H9 (cell line): ENCODE measurements at regions not wholly inside any gene's neighbourhood (a gene's known extent, or its start where the extent isn't known, plus 50 kb on each side); places are given as distances from the start of the nearest gene placed in this dataset.

Experiments
- DNase-seq: peaks from one replicate; pipeline ENCODE4 v3.0.0-alpha.2; 2017
- H2AFZ ChIP-seq: one replicate; pipeline ENCODE4 v1.6.1; 2013; ENCODE audit warnings: mild to moderate bottlenecking, low read length, control low read depth, moderate library complexity
- H2AK5ac ChIP-seq: 2 replicates; pipeline ENCODE4 v1.6.1; 2013; ENCODE audit warnings: low read length, control low read depth, mixed read lengths; ENCODE audit not compliant: insufficient read length
- H2BK120ac ChIP-seq: one replicate; pipeline ENCODE4 v1.6.1; 2013; ENCODE audit warnings: low read depth, mild to moderate bottlenecking, low read length, control low read depth, inconsistent platforms; ENCODE audit not compliant: poor library complexity, severe bottlenecking
- H2BK12ac ChIP-seq: 2 replicates; pipeline ENCODE4 v1.6.1; 2013; ENCODE audit warnings: low read length, control low read depth, mixed read lengths, low read depth; ENCODE audit not compliant: insufficient read length
- H2BK15ac ChIP-seq: 2 replicates; pipeline ENCODE4 v1.6.1; 2013; ENCODE audit warnings: low read depth, low read length, control low read depth
- H2BK20ac ChIP-seq: one replicate; pipeline ENCODE4 v1.6.1; 2013; ENCODE audit warnings: low read depth, mild to moderate bottlenecking, low read length, control low read depth, inconsistent platforms; ENCODE audit not compliant: poor library complexity, severe bottlenecking
- H2BK5ac ChIP-seq: 2 replicates; pipeline ENCODE4 v1.6.1; 2013; ENCODE audit warnings: low read length, control low read depth, mixed read lengths; ENCODE audit not compliant: insufficient read length
- H3K14ac ChIP-seq: 2 replicates; pipeline ENCODE4 v1.6.1; 2013; ENCODE audit warnings: low read length, control low read depth; ENCODE audit not compliant: insufficient read depth
- H3K18ac ChIP-seq: 2 replicates; pipeline ENCODE4 v1.6.1; 2013; ENCODE audit warnings: low read depth, mild to moderate bottlenecking, mixed read lengths, low read length, control low read depth; ENCODE audit not compliant: insufficient read length
- H3K23ac ChIP-seq: 2 replicates; pipeline ENCODE4 v1.6.1; 2013; ENCODE audit warnings: low read length, control low read depth, mixed read lengths, low read depth; ENCODE audit not compliant: insufficient read length
- H3K23me2 ChIP-seq: 2 replicates; pipeline ENCODE4 v1.6.1; 2013; ENCODE audit warnings: low read depth, mild to moderate bottlenecking, mixed read lengths, low read length, control low read depth; ENCODE audit not compliant: insufficient read length, poor library complexity, severe bottlenecking
- H3K27ac ChIP-seq: 2 replicates; pipeline ENCODE4 v1.5.1; 2013; ENCODE audit warnings: low read length, control low read depth, mixed read lengths, low read depth; ENCODE audit not compliant: insufficient read length
- H3K27me3 ChIP-seq: 2 replicates; pipeline ENCODE4 v1.6.1; 2013; ENCODE audit warnings: low read length, control low read depth, inconsistent platforms; ENCODE audit not compliant: insufficient read depth
- H3K4ac ChIP-seq: 2 replicates; pipeline ENCODE4 v1.6.1; 2013; ENCODE audit warnings: low read depth, mild to moderate bottlenecking, control low read depth, inconsistent platforms, low read length, moderate library complexity
- H3K4me1 ChIP-seq: 2 replicates; pipeline ENCODE4 v1.6.1; 2013; ENCODE audit warnings: low read length, control low read depth, inconsistent platforms; ENCODE audit not compliant: insufficient read depth
- H3K4me2 ChIP-seq: 2 replicates; pipeline ENCODE4 v1.6.1; 2013; ENCODE audit warnings: low read length, control low read depth, mixed read lengths; ENCODE audit not compliant: insufficient read length, insufficient read depth
- H3K56ac ChIP-seq: 2 replicates; pipeline ENCODE4 v1.6.1; 2013; ENCODE audit warnings: low read depth, mild to moderate bottlenecking, mixed read lengths, low read length, control low read depth; ENCODE audit not compliant: insufficient read length
- H3K79me1 ChIP-seq: 2 replicates; pipeline ENCODE4 v1.6.1; 2013; ENCODE audit warnings: low read depth, mild to moderate bottlenecking, moderate library complexity, low read length, control low read depth, inconsistent platforms; ENCODE audit not compliant: insufficient read depth, poor library complexity, severe bottlenecking
- H3K79me2 ChIP-seq: 2 replicates; pipeline ENCODE4 v1.6.1; 2013; ENCODE audit warnings: low read length, control low read depth, inconsistent platforms; ENCODE audit not compliant: insufficient read depth
- H3K9ac ChIP-seq: 2 replicates; pipeline ENCODE4 v1.6.1; 2013; ENCODE audit warnings: low read length, control low read depth, mixed read lengths; ENCODE audit not compliant: insufficient read length; ENCODE audit errors: extremely low read depth
- H3K9me3 ChIP-seq: one replicate; pipeline ENCODE4 v1.6.1; 2013; ENCODE audit warnings: low read depth, low read length, inconsistent platforms; ENCODE audit not compliant: control insufficient read depth
- H3T11ph ChIP-seq: one replicate; pipeline ENCODE4 v1.6.1; 2013; ENCODE audit warnings: mild to moderate bottlenecking, low read length, control low read depth, inconsistent platforms
- H4K20me1 ChIP-seq: one replicate; pipeline ENCODE4 v1.6.1; 2013; ENCODE audit not compliant: control insufficient read depth, insufficient read length, insufficient read depth
- H4K5ac ChIP-seq: 2 replicates; pipeline ENCODE4 v1.6.1; 2013; ENCODE audit warnings: low read depth, mild to moderate bottlenecking, mixed read lengths, low read length, control low read depth; ENCODE audit not compliant: insufficient read length
- H4K8ac ChIP-seq: replicated peaks from 2 replicates; pipeline ENCODE4 v1.6.1; 2013; ENCODE audit warnings: low read length, control low read depth, mixed read lengths, low read depth; ENCODE audit not compliant: insufficient read length
- H4K91ac ChIP-seq: 2 replicates; pipeline ENCODE4 v1.6.1; 2013; ENCODE audit warnings: low read depth, mild to moderate bottlenecking, moderate library complexity, mixed read lengths, low read length, control low read depth; ENCODE audit not compliant: insufficient read length
- H3K27ac Mint-ChIP-seq, 3 experiments: 2 replicates in 2 of 3; 3 replicates in 1 of 3; pipeline ENCODE4 v1.8.0; 2020 to 2021; ENCODE audit warnings: mixed read lengths in 3 of 3, mild to moderate bottlenecking in 1 of 3, moderate library complexity in 1 of 3
- H3K27me3 Mint-ChIP-seq: 2 replicates; pipeline ENCODE4 v1.8.0; 2021; ENCODE audit warnings: low read depth, mild to moderate bottlenecking, moderate library complexity, mixed read lengths
- H3K36me3 Mint-ChIP-seq, 3 experiments: 2 replicates in 2 of 3; 3 replicates in 1 of 3; pipeline ENCODE4 v1.8.0; 2020 to 2021; ENCODE audit warnings: low read depth in 3 of 3, mixed read lengths in 3 of 3; ENCODE audit not compliant: insufficient read depth in 1 of 3
- H3K4me1 Mint-ChIP-seq, 2 experiments: 2 replicates each; pipeline ENCODE4 v1.8.0; 2020; ENCODE audit warnings: mixed read lengths in 2 of 2
- H3K4me3 Mint-ChIP-seq, 2 experiments: 2 replicates in 1 of 2; 3 replicates in 1 of 2; pipeline ENCODE4 v1.8.0; 2020 to 2021; ENCODE audit warnings: mild to moderate bottlenecking in 2 of 2, mixed read lengths in 2 of 2, moderate library complexity in 1 of 2
- H3K9me3 Mint-ChIP-seq, 2 experiments: 2 replicates in 1 of 2; 3 replicates in 1 of 2; pipeline ENCODE4 v1.8.0; 2020; ENCODE audit warnings: mild to moderate bottlenecking in 2 of 2, mixed read lengths in 2 of 2, moderate library complexity in 1 of 2
- WGBS: extraction: QIAGEN DNeasy Blood & Tissue Kit; methylation state at CpG from one replicate; pipeline ENCODE4 v1.1.7; 2013; ENCODE audit warnings: missing lambda C conversion rate, low lambda C conversion rate, mixed read lengths; ENCODE audit not compliant: insufficient read length; ENCODE audit errors: extremely low coverage; 5-methylcytosine and 5-hydroxymethylcytosine counted together
- TF ChIP-seq, protein P1 (sequence below): fragments of 200-600 bp; sonication (generic); conservative IDR thresholded peaks from 3 replicates; pipeline ENCODE4 v1.8.0; 2021; ENCODE audit warnings: antibody characterized with exemption, mild to moderate bottlenecking

DNA sequence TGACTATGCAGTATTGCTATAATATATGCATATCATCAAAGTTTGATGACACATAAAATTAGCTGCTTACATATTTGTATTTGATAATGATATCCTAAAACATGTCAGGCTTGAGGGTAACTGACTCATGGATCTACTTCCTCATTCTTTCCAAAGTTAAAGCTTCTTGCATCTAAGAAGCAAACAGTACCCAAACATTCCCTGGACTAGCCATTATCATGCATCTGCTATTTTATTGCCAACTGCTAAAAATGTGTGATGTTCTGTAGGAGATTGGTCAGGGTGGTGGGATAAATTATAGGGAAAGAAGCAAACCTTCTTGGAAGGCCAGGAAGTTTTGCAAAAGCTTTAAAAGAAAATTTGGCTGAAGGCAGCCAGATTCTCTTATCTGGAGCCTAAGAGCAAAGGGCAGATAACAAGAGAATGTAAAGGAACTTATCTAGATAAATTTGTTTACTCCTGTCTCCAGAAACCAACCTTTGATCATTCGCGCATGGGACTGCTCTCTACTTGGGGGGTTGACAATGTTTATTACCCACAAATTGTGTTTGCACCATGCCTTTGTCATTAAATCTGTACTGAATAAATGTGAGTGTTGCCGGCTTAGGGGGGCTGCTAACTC lies 604.1 kb upstream of the TLE4 start:
- DNase-seq: no peak
- H3K9ac ChIP-seq: no peak overlapping the region
- no peak overlapping the region for H3T11ph ChIP-seq
- no peaks in the 10 kb centered on the region for H3K23me2 ChIP-seq
- no peak overlapping the region for H3K14ac ChIP-seq
- no CpG with 5 or more reads among the region's 3 CpGs for WGBS
- H3K4me2 ChIP-seq: no peak overlapping the region
- H4K8ac ChIP-seq: no peak overlapping the region
- no peak overlapping the region for H2AK5ac ChIP-seq
- H2BK15ac ChIP-seq: no peak overlapping the region
- Mint-ChIP-seq H3K4me3 (no peak overlapping the region), H3K4me1 (peaks cover 27 to 30% of the 10 kb centered on the region in 2 experiments), H3K36me3 (peaks cover 0 to 8% (median 2%) of the 10 kb centered on the region in 3 experiments; a peak in 4 of 7 replicates), H3K27ac (no peak overlapping the region), H3K27me3 (no peaks in the 10 kb centered on the region), H3K9me3 (peaks cover 3% of the 10 kb centered on the region in 2 experiments; a peak in 3 of 5 replicates)
- no peak overlapping the region for H4K5ac ChIP-seq
- H3K27me3 ChIP-seq: no peaks in the 10 kb centered on the region
- no peak overlapping the region for H2AFZ ChIP-seq
- H3K4me1 ChIP-seq: peaks cover 9% of the 10 kb centered on the region; the same call in 1 of the 2 replicates
- TF ChIP-seq, protein P1, sequence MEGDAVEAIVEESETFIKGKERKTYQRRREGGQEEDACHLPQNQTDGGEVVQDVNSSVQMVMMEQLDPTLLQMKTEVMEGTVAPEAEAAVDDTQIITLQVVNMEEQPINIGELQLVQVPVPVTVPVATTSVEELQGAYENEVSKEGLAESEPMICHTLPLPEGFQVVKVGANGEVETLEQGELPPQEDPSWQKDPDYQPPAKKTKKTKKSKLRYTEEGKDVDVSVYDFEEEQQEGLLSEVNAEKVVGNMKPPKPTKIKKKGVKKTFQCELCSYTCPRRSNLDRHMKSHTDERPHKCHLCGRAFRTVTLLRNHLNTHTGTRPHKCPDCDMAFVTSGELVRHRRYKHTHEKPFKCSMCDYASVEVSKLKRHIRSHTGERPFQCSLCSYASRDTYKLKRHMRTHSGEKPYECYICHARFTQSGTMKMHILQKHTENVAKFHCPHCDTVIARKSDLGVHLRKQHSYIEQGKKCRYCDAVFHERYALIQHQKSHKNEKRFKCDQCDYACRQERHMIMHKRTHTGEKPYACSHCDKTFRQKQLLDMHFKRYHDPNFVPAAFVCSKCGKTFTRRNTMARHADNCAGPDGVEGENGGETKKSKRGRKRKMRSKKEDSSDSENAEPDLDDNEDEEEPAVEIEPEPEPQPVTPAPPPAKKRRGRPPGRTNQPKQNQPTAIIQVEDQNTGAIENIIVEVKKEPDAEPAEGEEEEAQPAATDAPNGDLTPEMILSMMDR: no peak
- H4K91ac ChIP-seq: no peak overlapping the region
- no peak overlapping the region for H3K56ac ChIP-seq
- H3K9me3 ChIP-seq: no peaks in the 10 kb centered on the region
- H2BK5ac ChIP-seq: no peak overlapping the region
- H2BK20ac ChIP-seq: no peak overlapping the region
- no peak overlapping the region for H3K18ac ChIP-seq
- no peaks in the 10 kb centered on the region for H3K79me2 ChIP-seq
- H3K79me1 ChIP-seq: no peaks in the 10 kb centered on the region
- H3K27ac ChIP-seq: no peak overlapping the region
- H3K4ac ChIP-seq: no peak overlapping the region
- H2BK120ac ChIP-seq: no peak overlapping the region
- H3K23ac ChIP-seq: no peak overlapping the region
- no peak overlapping the region for H2BK12ac ChIP-seq
- no peaks in the 10 kb centered on the region for H4K20me1 ChIP-seq
